Body of pancreas (tissue), 4 donors: ENCODE measurements at regions not wholly inside any gene's neighbourhood (a gene's known extent, or its start where the extent isn't known, plus 50 kb on each side); places are given as distances from the start of the nearest gene placed in this dataset.

Experiments
- ATAC-seq: fragments of 150-250 bp; one replicate; pipeline ENCODE4 v1.9.1; 2016
- DNase-seq, 4 donors: peaks; one replicate each; pipeline ENCODE4 v3.0.0-alpha.2; 2019
- H3K27ac ChIP-seq, 4 donors: fragments of 200-600 bp; sonication (generic); 1 replicate in 3 of 4; 2 replicates in 1 of 4; pipeline versions ENCODE4 v1.5.1 to v1.6.1; 2016 to 2019; ENCODE audit warnings: mild to moderate bottlenecking in 1 of 4, mixed read lengths in 1 of 4, moderate library complexity in 1 of 4
- H3K27me3 ChIP-seq, 2 donors: fragments of 200-600 bp; sonication (generic); one replicate each; pipeline ENCODE4 v1.6.0; 2016; ENCODE audit warnings: mild to moderate bottlenecking in 1 of 2
- H3K36me3 ChIP-seq, 2 donors: fragments of 200-600 bp; sonication (generic); replicated peaks in 1 of 2; 2 replicates each; pipeline ENCODE4 v1.5.1; 2016; ENCODE audit warnings: low read depth in 2 of 2; ENCODE audit not compliant: insufficient read depth in 1 of 2
- H3K4me1 ChIP-seq: fragments of 200-600 bp; sonication (generic); one replicate; pipeline ENCODE4 v1.6.0; 2016
- H3K4me3 ChIP-seq, 2 donors: fragments of 200-600 bp; sonication (generic); 1 replicate in 1 of 2; 2 replicates in 1 of 2; pipeline ENCODE4 v1.5.1; 2016 to 2019
- H3K9me3 ChIP-seq, 3 donors: fragments of 200-600 bp; sonication (generic); 1 replicate in 2 of 3; 2 replicates in 1 of 3; pipeline ENCODE4 v1.5.1; 2016
- POLR2A ChIP-seq, 3 donors: fragments of 450-650 bp; IDR thresholded peaks; one replicate each; pipeline ENCODE4 v1.6.1; 2016; ENCODE audit warnings: antibody characterized with exemption in 3 of 3, mild to moderate bottlenecking in 2 of 3
- WGBS, 2 donors: methylation state at CpG; one replicate each; pipeline ENCODE4 v1.1.5; 2017; 5-methylcytosine and 5-hydroxymethylcytosine counted together
- intact Hi-C: fragments of 100-400 bp; cut with DNase I; formaldehyde crosslinking; loops from one replicate; pipeline ENCODE4 v1.15.1; 2023
- TF ChIP-seq, protein P1 (sequence below), 7 experiments: fragments of 450-650 bp in 4 of 7; fragments of 200-600 bp in 3 of 7; sonication (generic) in 3 of 7; IDR thresholded peaks; one replicate each; pipeline ENCODE4 v1.5.1; 2016 to 2019; ENCODE audit warnings: antibody characterized with exemption in 7 of 7

DNA sequence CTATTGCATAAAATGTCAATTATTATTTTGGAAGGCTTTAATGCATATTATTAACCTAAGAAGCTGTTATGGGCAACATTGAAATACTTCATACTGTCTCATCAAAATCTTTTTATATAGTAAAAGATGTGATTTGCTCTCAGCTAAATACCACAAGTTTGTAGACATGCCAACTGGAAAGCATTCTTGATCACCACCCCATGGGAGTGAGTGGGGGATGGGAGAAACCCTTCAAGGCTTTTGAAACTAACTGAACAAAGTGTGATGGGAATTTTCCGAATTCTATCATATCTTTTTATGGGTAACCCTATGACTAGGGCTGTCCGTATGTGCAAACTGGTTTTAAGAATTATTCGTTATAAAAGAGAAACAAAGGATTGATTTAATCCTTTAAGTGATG is 377.3 kb upstream of the JAG1 start:
- H3K4me3 ChIP-seq = no peak overlapping the region
- 72 to 73% methylated on average over 3 of the region's 3 CpGs for WGBS, 2 donors
- DNase-seq (no peak), ATAC-seq (no peak)
- TF ChIP-seq, protein P1, sequence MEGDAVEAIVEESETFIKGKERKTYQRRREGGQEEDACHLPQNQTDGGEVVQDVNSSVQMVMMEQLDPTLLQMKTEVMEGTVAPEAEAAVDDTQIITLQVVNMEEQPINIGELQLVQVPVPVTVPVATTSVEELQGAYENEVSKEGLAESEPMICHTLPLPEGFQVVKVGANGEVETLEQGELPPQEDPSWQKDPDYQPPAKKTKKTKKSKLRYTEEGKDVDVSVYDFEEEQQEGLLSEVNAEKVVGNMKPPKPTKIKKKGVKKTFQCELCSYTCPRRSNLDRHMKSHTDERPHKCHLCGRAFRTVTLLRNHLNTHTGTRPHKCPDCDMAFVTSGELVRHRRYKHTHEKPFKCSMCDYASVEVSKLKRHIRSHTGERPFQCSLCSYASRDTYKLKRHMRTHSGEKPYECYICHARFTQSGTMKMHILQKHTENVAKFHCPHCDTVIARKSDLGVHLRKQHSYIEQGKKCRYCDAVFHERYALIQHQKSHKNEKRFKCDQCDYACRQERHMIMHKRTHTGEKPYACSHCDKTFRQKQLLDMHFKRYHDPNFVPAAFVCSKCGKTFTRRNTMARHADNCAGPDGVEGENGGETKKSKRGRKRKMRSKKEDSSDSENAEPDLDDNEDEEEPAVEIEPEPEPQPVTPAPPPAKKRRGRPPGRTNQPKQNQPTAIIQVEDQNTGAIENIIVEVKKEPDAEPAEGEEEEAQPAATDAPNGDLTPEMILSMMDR (IDR thresholded peaks at IDR 0.05) = no peak
- H3K4me1 ChIP-seq = no peaks in the 10 kb centered on the region
- intact Hi-C loops = no loop called here
- H3K27me3 ChIP-seq = no peaks in the 10 kb centered on the region
- no peaks in the 10 kb centered on the region for H3K9me3 ChIP-seq
- no peaks in the 10 kb centered on the region for H3K36me3 ChIP-seq
- no peak overlapping the region for H3K27ac ChIP-seq

GRCh38 chr20:11053310-11053709 is 379.5 kb upstream of the JAG1 start:
- no peaks in the 10 kb centered on the region for H3K4me1 ChIP-seq
- no peak overlapping the region for H3K27ac ChIP-seq
- H3K9me3 ChIP-seq = no peaks in the 10 kb centered on the region
- TF ChIP-seq, protein P1 (IDR thresholded peaks at IDR 0.05) = no peak
- TF ChIP-seq POLR2A (IDR thresholded peaks at IDR 0.05) = no peak
- no peak overlapping the region for H3K4me3 ChIP-seq
- no peaks in the 10 kb centered on the region for H3K27me3 ChIP-seq
- ATAC-seq (no peak), DNase-seq (no peak)
- H3K36me3 ChIP-seq = no peaks in the 10 kb centered on the region
- intact Hi-C loops = no loop called here

DNA sequence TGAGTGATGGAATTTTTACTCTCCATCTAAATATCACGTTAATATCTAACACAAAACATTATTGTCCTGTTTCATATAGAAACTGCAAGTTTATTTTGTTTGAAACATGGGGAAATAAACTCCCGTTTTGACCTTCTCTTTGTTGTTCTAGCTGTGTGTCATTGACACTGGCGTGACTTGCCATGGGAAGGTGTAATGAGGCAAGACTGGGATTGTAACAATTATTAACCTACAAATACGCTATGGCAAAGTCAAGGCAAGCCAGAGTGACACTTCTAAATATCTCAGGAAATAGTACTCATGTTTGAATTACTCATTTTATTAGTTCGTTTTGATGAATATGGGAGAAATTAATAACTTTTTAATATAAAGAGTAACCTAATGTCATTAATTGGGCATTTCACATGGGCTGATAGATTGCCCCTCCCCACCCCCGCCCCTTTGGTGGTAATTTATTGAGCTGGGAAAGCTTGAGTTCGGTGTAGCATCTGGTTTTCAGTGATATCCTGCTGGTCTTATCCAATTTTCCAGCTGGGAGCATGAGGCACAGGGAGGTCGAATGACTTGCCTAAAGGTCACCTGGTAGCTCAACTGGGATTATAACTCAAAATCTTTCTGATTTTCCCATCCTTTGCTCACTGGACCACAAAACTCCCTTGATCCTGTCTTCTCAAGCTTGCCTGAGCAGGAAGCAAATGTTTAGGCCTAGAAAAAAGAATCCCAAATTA is 380.6 kb upstream of the JAG1 start:
- no peaks in the 10 kb centered on the region for H3K9me3 ChIP-seq
- no peaks in the 10 kb centered on the region for H3K4me1 ChIP-seq
- H3K27ac ChIP-seq = no peak overlapping the region
- no peaks in the 10 kb centered on the region for H3K36me3 ChIP-seq
- intact Hi-C loops = no loop called here
- H3K27me3 ChIP-seq = no peaks in the 10 kb centered on the region
- WGBS, 2 donors = 49 to 56% methylated on average over 8 of the region's 8 CpGs
- DNase-seq (peak in 2 of 4 donors; percentile 10 to 15), ATAC-seq (no peak)
- TF ChIP-seq, protein P1 (IDR thresholded peaks at IDR 0.05) = no peak
- no peak for TF ChIP-seq POLR2A (IDR thresholded peaks at IDR 0.05)
- H3K4me3 ChIP-seq = no peak overlapping the region

DNA sequence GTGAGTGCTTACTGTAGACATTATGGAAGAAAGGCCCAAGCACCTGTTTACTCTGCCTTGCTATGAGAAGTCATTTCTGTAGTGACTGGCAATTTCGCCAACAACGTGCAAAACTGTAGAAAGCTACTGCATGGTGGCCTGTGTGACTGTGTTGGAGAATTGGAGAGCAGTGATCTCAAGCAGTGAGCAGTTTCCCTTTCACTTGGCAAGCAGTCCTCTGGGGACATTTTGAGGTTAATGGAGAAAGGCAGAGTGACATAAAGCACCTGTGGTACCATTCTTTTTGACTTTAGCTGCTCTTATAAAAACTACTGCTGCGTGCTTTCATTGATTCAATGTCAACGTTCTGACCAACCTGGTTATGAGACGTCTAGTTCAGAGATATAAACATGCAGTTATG is 382.6 kb upstream of the JAG1 start:
- DNase-seq (no peak), ATAC-seq (no peak)
- no peaks in the 10 kb centered on the region for H3K27me3 ChIP-seq
- no peaks in the 10 kb centered on the region for H3K9me3 ChIP-seq
- 73 to 84% methylated on average over 5 of the region's 5 CpGs for WGBS, 2 donors
- no peak overlapping the region for H3K4me3 ChIP-seq
- intact Hi-C loops = no loop called here
- no peak overlapping the region for H3K27ac ChIP-seq
- H3K4me1 ChIP-seq = no peaks in the 10 kb centered on the region
- H3K36me3 ChIP-seq = no peaks in the 10 kb centered on the region
- TF ChIP-seq POLR2A (IDR thresholded peaks at IDR 0.05) = no peak
- TF ChIP-seq, protein P1 (IDR thresholded peaks at IDR 0.05) = no peak

GRCh38 chr20:11057624-11058023 is 383.8 kb upstream of the JAG1 start:
- no peaks in the 10 kb centered on the region for H3K36me3 ChIP-seq
- H3K4me3 ChIP-seq = no peak overlapping the region
- DNase-seq (no peak), ATAC-seq (no peak)
- H3K9me3 ChIP-seq = no peaks in the 10 kb centered on the region
- intact Hi-C loops = no loop called here
- H3K27ac ChIP-seq = peak overlapping the region in 1 of 4 donors; percentile 4
- TF ChIP-seq, protein P1 (IDR thresholded peaks at IDR 0.05) = no peak
- TF ChIP-seq POLR2A (IDR thresholded peaks at IDR 0.05) = no peak
- H3K4me1 ChIP-seq = no peaks in the 10 kb centered on the region
- WGBS, 2 donors = 37 to 50% methylated on average over 1 of the region's 1 CpG
- no peaks in the 10 kb centered on the region for H3K27me3 ChIP-seq
